Activated naive CD8-positive, alpha-beta T cell treated with anti-CD3 and anti-CD28 coated beads for 36 hours (primary cell): ENCODE measurements at regions not wholly inside any gene's neighbourhood (a gene's known extent, or its start where the extent isn't known, plus 50 kb on each side); places are given as distances from the start of the nearest gene placed in this dataset.
"Not testable (repeated sequence)": the region's sequence is repeated elsewhere in the genome, so short reads cannot be mapped to it uniquely, and the experiment has no call there.

Experiments
- DNase-seq: peaks from one replicate; pipeline ENCODE4 v3.0.0; 2021
- H3K27ac Mint-ChIP-seq: one replicate; pipeline ENCODE4 v1.8.0; 2022; ENCODE audit warnings: mild to moderate bottlenecking, moderate library complexity, mixed read lengths
- H3K27me3 Mint-ChIP-seq: one replicate; pipeline ENCODE4 v1.8.0; 2022; ENCODE audit warnings: mild to moderate bottlenecking, mixed read lengths
- H3K36me3 Mint-ChIP-seq: one replicate; pipeline ENCODE4 v1.8.0; 2021; ENCODE audit warnings: mild to moderate bottlenecking, mixed read lengths
- H3K4me1 Mint-ChIP-seq: one replicate; pipeline ENCODE4 v1.8.0; 2021; ENCODE audit warnings: mixed read lengths
- H3K4me3 Mint-ChIP-seq: one replicate; pipeline ENCODE4 v1.8.0; 2022; ENCODE audit warnings: mild to moderate bottlenecking, moderate library complexity, mixed read lengths
- H3K9me3 Mint-ChIP-seq: one replicate; pipeline ENCODE4 v1.8.0; 2022; ENCODE audit warnings: mixed read lengths

GRCh38 chr1:2950926-2951305 lies 70.4 kb upstream of the ACTRT2 start:
- H3K9me3 Mint-ChIP-seq: peaks cover 23% of the 10 kb centered on the region
- DNase-seq: no peak
- H3K27me3 Mint-ChIP-seq: peaks cover 11% of the 10 kb centered on the region
- H3K36me3 Mint-ChIP-seq: peaks cover 5% of the 10 kb centered on the region
- no peaks in the 10 kb centered on the region for H3K4me1 Mint-ChIP-seq
- no peak overlapping the region for H3K27ac Mint-ChIP-seq
- no peak overlapping the region for H3K4me3 Mint-ChIP-seq

GRCh38 chr1:2951856-2952255 lies 69.4 kb upstream of the ACTRT2 start:
- H3K27me3 Mint-ChIP-seq: peaks cover 4% of the 10 kb centered on the region
- H3K36me3 Mint-ChIP-seq: peaks cover 7% of the 10 kb centered on the region
- no peak overlapping the region for H3K4me3 Mint-ChIP-seq
- H3K27ac Mint-ChIP-seq: no peak overlapping the region
- peaks cover 32% of the 10 kb centered on the region for H3K9me3 Mint-ChIP-seq
- H3K4me1 Mint-ChIP-seq: no peaks in the 10 kb centered on the region
- no peak for DNase-seq

- Mint-ChIP-seq H3K4me3 (no peak overlapping the region), H3K36me3 (peaks cover 7% of the 10 kb centered on the region), H3K9me3 (peaks cover 32% of the 10 kb centered on the region), H3K27ac (no peak overlapping the region), H3K4me1 (no peaks in the 10 kb centered on the region), H3K27me3 (no peaks in the 10 kb centered on the region)
- no peak for DNase-seq
These were observed 68.9 kb upstream of the ACTRT2 start for GRCh38 chr1:2952371-2952770.

- H3K4me1 Mint-ChIP-seq: no peaks in the 10 kb centered on the region
- DNase-seq: no peak
- H3K36me3 Mint-ChIP-seq: peaks cover 7% of the 10 kb centered on the region
- no peaks in the 10 kb centered on the region for H3K27me3 Mint-ChIP-seq
- no peak overlapping the region for H3K4me3 Mint-ChIP-seq
- no peak overlapping the region for H3K27ac Mint-ChIP-seq
- H3K9me3 Mint-ChIP-seq: peaks cover 37% of the 10 kb centered on the region
These were observed 68.3 kb upstream of the ACTRT2 start for GRCh38 chr1:2952992-2953391.

- Mint-ChIP-seq H3K4me3 (no peak overlapping the region), H3K27ac (no peak overlapping the region), H3K27me3 (no peaks in the 10 kb centered on the region), H3K4me1 (no peaks in the 10 kb centered on the region), H3K9me3 (peaks cover 38% of the 10 kb centered on the region), H3K36me3 (peaks cover 7% of the 10 kb centered on the region)
- DNase-seq: no peak
These were observed 67.5 kb upstream of the ACTRT2 start for GRCh38 chr1:2953688-2954285.

GRCh38 chr1:2955652-2956051 lies 65.6 kb upstream of the ACTRT2 start:
- no peak overlapping the region for H3K27ac Mint-ChIP-seq
- DNase-seq: no peak
- no peak overlapping the region for H3K4me3 Mint-ChIP-seq
- no peaks in the 10 kb centered on the region for H3K27me3 Mint-ChIP-seq
- H3K36me3 Mint-ChIP-seq: peaks cover 7% of the 10 kb centered on the region
- no peaks in the 10 kb centered on the region for H3K4me1 Mint-ChIP-seq
- peaks cover 38% of the 10 kb centered on the region for H3K9me3 Mint-ChIP-seq

- DNase-seq: no peak
- peaks cover 38% of the 10 kb centered on the region for H3K9me3 Mint-ChIP-seq
- peaks cover 7% of the 10 kb centered on the region for H3K36me3 Mint-ChIP-seq
- H3K4me1 Mint-ChIP-seq: no peaks in the 10 kb centered on the region
- no peak overlapping the region for H3K27ac Mint-ChIP-seq
- H3K4me3 Mint-ChIP-seq: no peak overlapping the region
- H3K27me3 Mint-ChIP-seq: no peaks in the 10 kb centered on the region
These were observed 64.7 kb upstream of the ACTRT2 start for GRCh38 chr1:2956576-2956975.

- Mint-ChIP-seq H3K27ac (no peak overlapping the region), H3K4me3 (no peak overlapping the region), H3K9me3 (peaks cover 38% of the 10 kb centered on the region), H3K27me3 (no peaks in the 10 kb centered on the region), H3K36me3 (peaks cover 7% of the 10 kb centered on the region), H3K4me1 (no peaks in the 10 kb centered on the region)
- DNase-seq: no peak
These were observed 63.9 kb upstream of the ACTRT2 start for GRCh38 chr1:2957329-2957728.

GRCh38 chr1:2959881-2960280 lies 61.4 kb upstream of the ACTRT2 start:
- H3K27me3 Mint-ChIP-seq, DNase-seq, H3K4me3 Mint-ChIP-seq, H3K4me1 Mint-ChIP-seq, H3K36me3 Mint-ChIP-seq, H3K27ac Mint-ChIP-seq: not testable (repeated sequence)
- H3K9me3 Mint-ChIP-seq: peaks cover 20% of the 10 kb centered on the region

GRCh38 chr1:2961081-2961480 lies 60.2 kb upstream of the ACTRT2 start:
- no peak overlapping the region for H3K4me3 Mint-ChIP-seq
- H3K27ac Mint-ChIP-seq: no peak overlapping the region
- H3K4me1 Mint-ChIP-seq: no peaks in the 10 kb centered on the region
- peaks cover 13% of the 10 kb centered on the region for H3K9me3 Mint-ChIP-seq
- H3K36me3 Mint-ChIP-seq: peaks cover under 1% of the 10 kb centered on the region
- no peaks in the 10 kb centered on the region for H3K27me3 Mint-ChIP-seq
- no peak for DNase-seq

GRCh38 chr1:2961661-2962060 lies 59.6 kb upstream of the ACTRT2 start:
- Mint-ChIP-seq H3K36me3 (no peaks in the 10 kb centered on the region), H3K27me3 (no peaks in the 10 kb centered on the region), H3K4me3 (no peak overlapping the region), H3K27ac (no peak overlapping the region), H3K9me3 (peaks cover 8% of the 10 kb centered on the region), H3K4me1 (no peaks in the 10 kb centered on the region)
- DNase-seq: no peak

- no peak for DNase-seq
- Mint-ChIP-seq H3K9me3 (peaks cover 6% of the 10 kb centered on the region), H3K27me3 (no peaks in the 10 kb centered on the region), H3K4me3 (no peak overlapping the region), H3K4me1 (no peaks in the 10 kb centered on the region), H3K27ac (no peak overlapping the region), H3K36me3 (no peaks in the 10 kb centered on the region)
These were observed 59.2 kb upstream of the ACTRT2 start for GRCh38 chr1:2962061-2962460.

GRCh38 chr1:2962541-2962940 lies 58.7 kb upstream of the ACTRT2 start:
- no peak overlapping the region for H3K4me3 Mint-ChIP-seq
- no peak overlapping the region for H3K27ac Mint-ChIP-seq
- no peaks in the 10 kb centered on the region for H3K36me3 Mint-ChIP-seq
- peaks cover 5% of the 10 kb centered on the region for H3K9me3 Mint-ChIP-seq
- DNase-seq: no peak
- H3K27me3 Mint-ChIP-seq: no peaks in the 10 kb centered on the region
- H3K4me1 Mint-ChIP-seq: no peaks in the 10 kb centered on the region

GRCh38 chr1:2962946-2963345 lies 58.3 kb upstream of the ACTRT2 start:
- H3K9me3 Mint-ChIP-seq: peaks cover 1% of the 10 kb centered on the region
- DNase-seq: no peak
- H3K27me3 Mint-ChIP-seq: no peaks in the 10 kb centered on the region
- H3K4me3 Mint-ChIP-seq: no peak overlapping the region
- no peaks in the 10 kb centered on the region for H3K36me3 Mint-ChIP-seq
- no peaks in the 10 kb centered on the region for H3K4me1 Mint-ChIP-seq
- H3K27ac Mint-ChIP-seq: no peak overlapping the region

GRCh38 chr1:2965676-2966075 lies 55.6 kb upstream of the ACTRT2 start:
- Mint-ChIP-seq H3K9me3 (no peaks in the 10 kb centered on the region), H3K4me3 (no peak overlapping the region), H3K4me1 (peaks cover 2% of the 10 kb centered on the region), H3K27ac (no peak overlapping the region), H3K36me3 (no peaks in the 10 kb centered on the region), H3K27me3 (no peaks in the 10 kb centered on the region)
- DNase-seq: no peak

- no peak for DNase-seq
- no peaks in the 10 kb centered on the region for H3K9me3 Mint-ChIP-seq
- no peaks in the 10 kb centered on the region for H3K36me3 Mint-ChIP-seq
- H3K27me3 Mint-ChIP-seq: no peaks in the 10 kb centered on the region
- no peak overlapping the region for H3K27ac Mint-ChIP-seq
- peaks cover 2% of the 10 kb centered on the region for H3K4me1 Mint-ChIP-seq
- no peak overlapping the region for H3K4me3 Mint-ChIP-seq
These were observed 54.6 kb upstream of the ACTRT2 start for GRCh38 chr1:2966449-2967328.
